Fibroblast of the aortic adventitia (primary cell): ENCODE measurements at regions not wholly inside any gene's neighbourhood (a gene's known extent, or its start where the extent isn't known, plus 50 kb on each side); places are given as distances from the start of the nearest gene placed in this dataset.

ENCODE experiments used
- DNase-seq: peaks from one replicate; pipeline ENCODE4 v3.0.0-alpha.2; 2010; ENCODE audit warnings: low read depth
- H3K4me3 ChIP-seq: 2 replicates; pipeline ENCODE4 v1.5.1; 2011; ENCODE audit warnings: low read depth, mild to moderate bottlenecking, control low read depth, low read length, moderate library complexity
- CTCF ChIP-seq: IDR thresholded peaks from 2 replicates; pipeline ENCODE4 v1.5.1; 2011; ENCODE audit warnings: mild to moderate bottlenecking, low read length, control low read depth, inconsistent platforms; ENCODE audit not compliant: insufficient read depth

- no peak overlapping the region for H3K4me3 ChIP-seq
- no peak for TF ChIP-seq CTCF
- DNase-seq = no peak
These were observed 1557.0 kb downstream of the MRPL39 start for GRCh38 chr21:24050231-24050630.

- no peak for DNase-seq
- no peak for TF ChIP-seq CTCF
- H3K4me3 ChIP-seq = no peak overlapping the region
These were observed 1560.3 kb downstream of the MRPL39 start for GRCh38 chr21:24046829-24047443.

- peak; percentile 78 for DNase-seq
- peak; percentile 15 for TF ChIP-seq CTCF
- no peak overlapping the region for H3K4me3 ChIP-seq
These were observed 1561.5 kb downstream of the MRPL39 start for GRCh38 chr21:24045775-24046215.

GRCh38 chr21:24045373-24045772, 1561.9 kb downstream of the MRPL39 start:
- no peak overlapping the region for H3K4me3 ChIP-seq
- DNase-seq = no peak
- TF ChIP-seq CTCF = no peak

- no peak for TF ChIP-seq CTCF
- DNase-seq = no peak
- H3K4me3 ChIP-seq = no peak overlapping the region
These were observed 1564.6 kb downstream of the MRPL39 start for GRCh38 chr21:24042687-24043086.

- H3K4me3 ChIP-seq = no peak overlapping the region
- no peak for TF ChIP-seq CTCF
- no peak for DNase-seq
These were observed 1574.5 kb downstream of the MRPL39 start for GRCh38 chr21:24032709-24033232.

GRCh38 chr21:24027396-24027795, 1579.9 kb downstream of the MRPL39 start:
- H3K4me3 ChIP-seq = no peak overlapping the region
- TF ChIP-seq CTCF = no peak
- DNase-seq = no peak
